NCI-H345 treated with DMSO at 0.1 percent for 48 hours (cell line): ENCODE measurements at regions not wholly inside any gene's neighbourhood (a gene's known extent, or its start where the extent isn't known, plus 50 kb on each side); places are given as distances from the start of the nearest gene placed in this dataset.

Experiments
- DNase-seq: peaks from one replicate; lab custom pipeline; 2025; ENCODE audit not compliant: unreplicated experiment; lab: John Stamatoyannopoulos, UW

GRCh38 chr1:30304080-30304479, 419.3 kb downstream of the MATN1 start:
- no peak for DNase-seq

GRCh38 chr1:30303387-30303786, 420.0 kb downstream of the MATN1 start:
- no peak for DNase-seq

GRCh38 chr1:30302858-30303257, 420.5 kb downstream of the MATN1 start:
- peak; percentile 81 for DNase-seq

- no peak for DNase-seq
These were observed 422.7 kb downstream of the MATN1 start for GRCh38 chr1:30300669-30301068.

- DNase-seq: no peak
These were observed 424.0 kb downstream of the MATN1 start for GRCh38 chr1:30299393-30299792.

- DNase-seq: no peak
These were observed 427.7 kb downstream of the MATN1 start for GRCh38 chr1:30295674-30296073.

GRCh38 chr1:30295266-30295665, 428.1 kb downstream of the MATN1 start:
- no peak for DNase-seq

- no peak for DNase-seq
These were observed 428.9 kb downstream of the MATN1 start for GRCh38 chr1:30294508-30294907.

GRCh38 chr1:30292451-30292850, 430.9 kb downstream of the MATN1 start:
- DNase-seq: no peak

GRCh38 chr1:30291526-30291925, 431.9 kb downstream of the MATN1 start:
- no peak for DNase-seq

- no peak for DNase-seq
These were observed 432.8 kb downstream of the MATN1 start for GRCh38 chr1:30290581-30290980.

- DNase-seq: no peak
These were observed 435.4 kb downstream of the MATN1 start for GRCh38 chr1:30287976-30288375.

GRCh38 chr1:30286988-30287839, 436.2 kb downstream of the MATN1 start:
- no peak for DNase-seq

GRCh38 chr1:30286241-30286987, 437.0 kb downstream of the MATN1 start:
- peak; percentile 44 for DNase-seq

- DNase-seq: no peak
These were observed 437.9 kb downstream of the MATN1 start for GRCh38 chr1:30285501-30285932.

GRCh38 chr1:30284728-30285475, 438.5 kb downstream of the MATN1 start:
- DNase-seq: no peak

- DNase-seq: no peak
These were observed 439.2 kb downstream of the MATN1 start for GRCh38 chr1:30284226-30284625.

- no peak for DNase-seq
These were observed 440.0 kb downstream of the MATN1 start for GRCh38 chr1:30283199-30283962.

GRCh38 chr1:30280572-30280971, 442.8 kb downstream of the MATN1 start:
- DNase-seq: no peak

GRCh38 chr1:30277911-30278310, 445.5 kb downstream of the MATN1 start:
- DNase-seq: no peak

GRCh38 chr1:30277415-30277814, 446.0 kb downstream of the MATN1 start:
- no peak for DNase-seq
